ENCODE measurements at regions not wholly inside any gene's neighbourhood (a gene's known extent, or its start where the extent isn't known, plus 50 kb on each side); places are given as distances from the start of the nearest gene placed in this dataset.

- no peaks in the 10 kb centered on the region for H3K27me3 ChIP-seq (ENCODE audit: control insufficient read depth, insufficient read depth, low read length)
- DNase-seq (ENCODE audit: low read depth in 2 of 2) = no peak
- no peak overlapping the region for H3K4me3 ChIP-seq (replicated peaks in 1 of 4; ENCODE audit: control extremely low read depth in 1 of 4, insufficient read depth in 1 of 4, low read depth in 3 of 4, low read length in 4 of 4)
- H3K36me3 ChIP-seq (ENCODE audit: control insufficient read depth, insufficient read depth, low read length) = no peaks in the 10 kb centered on the region
- no peak overlapping the region for H2AFZ ChIP-seq (ENCODE audit: low read length)
- no peaks in the 10 kb centered on the region for H3K9me3 ChIP-seq (ENCODE audit: control insufficient read depth, insufficient read depth, low read depth, low read length)
- no peak overlapping the region for H3K9ac ChIP-seq (ENCODE audit: insufficient read depth, low read length)
- no peaks in the 10 kb centered on the region for H4K20me1 ChIP-seq (ENCODE audit: control insufficient read depth, extremely low read depth, insufficient read depth, low read length)
- no peak overlapping the region for H3K4me2 ChIP-seq (ENCODE audit: extremely low read depth, insufficient read depth, low read length)
- no peaks in the 10 kb centered on the region for H3K4me1 ChIP-seq (ENCODE audit: control insufficient read depth, extremely low read depth, insufficient read depth, low read length)
- H3K79me2 ChIP-seq (ENCODE audit: control insufficient read depth, insufficient read depth, low read length) = no peaks in the 10 kb centered on the region
- no peak for TF ChIP-seq EZH2 (IDR thresholded peaks at IDR 0.05; ENCODE audit: low read length, missing control alignments)
- no peak for TF ChIP-seq CTCF (conservative IDR thresholded peaks at IDR 0.05 in 1 of 2, IDR thresholded peaks at IDR 0.05 in 1 of 2; ENCODE audit: low read depth in 1 of 2, low read length in 2 of 2)
- no peak overlapping the region for H3K27ac ChIP-seq (ENCODE audit: insufficient read depth, low read length)
These were observed 163.8 kb downstream of the TMEM200A start for GRCh38 chr6:130529569-130530149.

- Histone ChIP-seq H3K4me1 (ENCODE audit: control insufficient read depth, extremely low read depth, insufficient read depth, low read length) (no peaks in the 10 kb centered on the region), H3K36me3 (ENCODE audit: control insufficient read depth, insufficient read depth, low read length) (no peaks in the 10 kb centered on the region), H4K20me1 (ENCODE audit: control insufficient read depth, extremely low read depth, insufficient read depth, low read length) (no peaks in the 10 kb centered on the region), H3K27me3 (ENCODE audit: control insufficient read depth, insufficient read depth, low read length) (no peaks in the 10 kb centered on the region), H2AFZ (ENCODE audit: low read length) (no peak overlapping the region), H3K4me2 (ENCODE audit: extremely low read depth, insufficient read depth, low read length) (no peak overlapping the region), H3K9me3 (ENCODE audit: control insufficient read depth, insufficient read depth, low read depth, low read length) (no peaks in the 10 kb centered on the region), H3K4me3 (replicated peaks in 1 of 4; ENCODE audit: control extremely low read depth in 1 of 4, insufficient read depth in 1 of 4, low read depth in 3 of 4, low read length in 4 of 4) (no peak overlapping the region), H3K9ac (ENCODE audit: insufficient read depth, low read length) (no peak overlapping the region), H3K27ac (ENCODE audit: insufficient read depth, low read length) (no peak overlapping the region), H3K79me2 (ENCODE audit: control insufficient read depth, insufficient read depth, low read length) (no peaks in the 10 kb centered on the region)
- DNase-seq (ENCODE audit: low read depth in 2 of 2) = no peak
- TF ChIP-seq CTCF (conservative IDR thresholded peaks at IDR 0.05 in 1 of 2, IDR thresholded peaks at IDR 0.05 in 1 of 2; ENCODE audit: low read depth in 1 of 2, low read length in 2 of 2) (no peak), EZH2 (IDR thresholded peaks at IDR 0.05; ENCODE audit: low read length, missing control alignments) (no peak)
These were observed 168.8 kb downstream of the TMEM200A start for GRCh38 chr6:130534627-130535026.

- H3K4me1 ChIP-seq (ENCODE audit: control insufficient read depth, extremely low read depth, insufficient read depth, low read length) = no peaks in the 10 kb centered on the region
- TF ChIP-seq EZH2 (IDR thresholded peaks at IDR 0.05; ENCODE audit: low read length, missing control alignments) = no peak
- TF ChIP-seq CTCF (conservative IDR thresholded peaks at IDR 0.05 in 1 of 2, IDR thresholded peaks at IDR 0.05 in 1 of 2; ENCODE audit: low read depth in 1 of 2, low read length in 2 of 2) = no peak
These were observed 169.4 kb downstream of the TMEM200A start for GRCh38 chr6:130535242-130535641.

More at GRCh38 chr6:130535242-130535641, 169.4 kb downstream of the TMEM200A start:
- no peaks in the 10 kb centered on the region for H4K20me1 ChIP-seq (ENCODE audit: control insufficient read depth, extremely low read depth, insufficient read depth, low read length)
- H3K36me3 ChIP-seq (ENCODE audit: control insufficient read depth, insufficient read depth, low read length) = no peaks in the 10 kb centered on the region
- H3K9ac ChIP-seq (ENCODE audit: insufficient read depth, low read length) = no peak overlapping the region
- H3K4me3 ChIP-seq (replicated peaks in 1 of 4; ENCODE audit: control extremely low read depth in 1 of 4, insufficient read depth in 1 of 4, low read depth in 3 of 4, low read length in 4 of 4) = no peak overlapping the region
- H3K27me3 ChIP-seq (ENCODE audit: control insufficient read depth, insufficient read depth, low read length) = no peaks in the 10 kb centered on the region
- H3K79me2 ChIP-seq (ENCODE audit: control insufficient read depth, insufficient read depth, low read length) = no peaks in the 10 kb centered on the region
- no peak overlapping the region for H3K4me2 ChIP-seq (ENCODE audit: extremely low read depth, insufficient read depth, low read length)
- no peak overlapping the region for H2AFZ ChIP-seq (ENCODE audit: low read length)
- H3K27ac ChIP-seq (ENCODE audit: insufficient read depth, low read length) = no peak overlapping the region
- no peak for DNase-seq (ENCODE audit: low read depth in 2 of 2)
- no peaks in the 10 kb centered on the region for H3K9me3 ChIP-seq (ENCODE audit: control insufficient read depth, insufficient read depth, low read depth, low read length)
